ENCODE measurements at regions not wholly inside any gene's neighbourhood (a gene's known extent, or its start where the extent isn't known, plus 50 kb on each side); places are given as distances from the start of the nearest gene placed in this dataset.

DNA sequence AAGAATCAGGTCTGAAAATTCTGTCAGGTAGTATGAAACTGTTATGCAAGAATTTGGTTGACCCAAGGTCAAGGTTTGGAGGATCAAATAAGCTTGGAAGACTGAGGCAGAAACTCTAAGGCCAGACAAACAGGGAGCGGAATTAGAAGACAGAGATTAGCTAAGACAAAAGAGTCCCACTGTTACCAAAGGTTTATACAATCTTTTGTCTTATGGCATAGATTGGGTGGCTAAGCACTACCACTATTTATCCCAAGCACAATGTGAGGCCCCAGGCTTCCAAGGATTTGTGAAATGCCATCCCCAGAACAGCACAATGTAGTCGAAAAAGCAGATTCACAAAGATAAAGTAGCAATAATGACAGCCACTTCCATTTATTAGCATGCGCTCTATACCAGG, 311.2 kb downstream of the SEC23A start:
- ATAC-seq = no peak
- intact Hi-C loops (cut with DNase I) = no loop called here
- no peak for DNase-seq

DNA sequence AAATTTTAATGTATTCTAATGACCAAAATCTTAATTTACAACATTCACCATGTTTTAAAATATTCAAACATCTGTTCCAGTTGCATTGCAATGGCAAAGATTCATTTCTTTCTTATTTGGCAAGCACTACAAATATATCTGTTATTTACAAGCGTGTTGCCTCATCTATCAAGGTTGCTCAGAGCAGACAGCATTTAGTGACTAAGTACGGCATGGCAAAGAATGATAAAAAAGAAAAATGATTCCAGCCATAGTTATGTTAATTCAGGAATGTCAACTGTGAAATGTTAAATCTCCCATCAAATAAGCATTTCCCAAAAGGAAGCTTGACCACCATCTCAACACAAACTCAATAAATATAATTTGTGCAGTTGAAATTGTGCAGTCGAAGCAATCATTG, 312.1 kb downstream of the SEC23A start:
- DNase-seq (no peak), ATAC-seq (no peak)
- intact Hi-C loops (cut with DNase I) = no loop called here

DNA sequence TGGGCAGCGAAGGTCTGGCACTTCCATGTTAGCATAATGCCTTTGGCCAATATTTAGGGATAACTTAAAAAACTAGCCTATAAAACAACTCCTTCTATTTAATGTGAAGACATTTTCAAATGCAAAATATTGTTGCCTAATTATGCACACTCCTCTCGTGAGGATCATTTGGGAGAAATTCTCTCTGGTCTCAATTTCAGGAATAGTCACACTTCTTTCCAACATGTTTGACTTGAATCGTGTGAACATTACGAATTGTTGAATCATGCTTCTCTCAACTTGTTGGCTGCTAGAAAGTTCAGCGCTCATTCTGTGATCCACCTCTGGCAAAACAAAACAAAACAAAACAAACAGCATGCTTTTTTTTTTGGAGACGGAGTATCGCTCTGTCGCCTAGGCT, 313.2 kb downstream of the SEC23A start:
- ATAC-seq (no peak), DNase-seq (no peak)
- intact Hi-C loops (cut with DNase I) = no loop called here

DNA sequence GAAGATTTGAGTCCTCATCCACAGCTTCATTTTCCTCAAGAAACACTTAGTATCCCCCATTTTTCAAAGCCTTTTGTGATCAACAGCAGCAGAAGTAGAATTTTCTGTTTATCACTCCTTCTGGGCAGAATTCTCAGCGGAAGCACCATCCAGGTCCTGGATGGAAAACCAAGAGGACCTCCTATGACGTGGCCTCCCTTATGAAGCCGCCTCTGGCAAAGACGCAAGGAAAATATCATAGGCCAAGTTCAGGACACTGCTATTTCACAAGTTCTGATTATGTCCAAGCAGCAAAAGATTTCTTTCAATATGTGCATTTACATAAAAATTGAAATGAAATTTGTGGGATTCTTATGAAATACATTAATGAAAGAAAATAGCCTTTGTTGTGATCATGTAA, 315.0 kb downstream of the SEC23A start:
- DNase-seq (no peak), ATAC-seq (no peak)
- intact Hi-C loops (cut with DNase I) = no loop called here

DNA sequence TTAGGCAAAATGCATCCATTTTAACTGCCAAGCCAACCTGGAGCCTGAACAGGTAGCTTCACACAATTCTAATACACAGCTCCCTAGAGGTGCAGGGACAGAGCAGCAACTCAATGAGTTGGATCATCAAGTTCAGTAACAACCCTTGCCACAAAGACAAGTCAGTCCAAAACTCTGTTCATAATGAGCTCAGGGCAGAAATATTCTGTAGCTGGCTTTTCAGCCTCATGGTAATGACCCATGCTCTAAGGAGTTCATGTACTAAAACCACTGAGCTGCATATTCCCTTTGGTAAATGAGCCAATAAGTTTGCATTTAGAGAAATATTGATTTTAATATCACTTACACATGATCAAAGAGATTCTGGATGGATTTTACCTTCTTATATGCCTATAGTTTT, 316.1 kb downstream of the SEC23A start:
- ATAC-seq = no peak
- intact Hi-C loops (cut with DNase I) = no loop called here
- no peak for DNase-seq

DNA sequence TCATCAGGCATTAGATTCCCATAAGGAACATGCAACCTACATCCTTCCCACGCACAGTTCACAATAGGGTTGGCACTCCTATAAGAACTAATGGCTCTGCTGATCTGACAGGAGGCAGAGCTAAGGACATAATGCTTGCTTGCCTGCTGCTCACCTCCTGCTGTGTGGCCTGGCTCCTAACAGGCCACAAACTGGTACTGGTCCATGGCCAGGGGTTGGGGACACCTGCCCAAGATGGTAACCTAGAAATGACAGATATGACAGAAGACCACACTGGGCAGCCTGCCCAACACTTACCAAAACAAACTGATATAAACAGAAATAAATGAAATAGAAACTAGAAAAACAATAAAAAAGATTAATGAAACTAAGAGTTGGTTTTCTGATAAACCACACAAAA, 325.6 kb downstream of the SEC23A start:
- DNase-seq (no peak), ATAC-seq (no peak)
- intact Hi-C loops (cut with DNase I) = no loop called here

DNA sequence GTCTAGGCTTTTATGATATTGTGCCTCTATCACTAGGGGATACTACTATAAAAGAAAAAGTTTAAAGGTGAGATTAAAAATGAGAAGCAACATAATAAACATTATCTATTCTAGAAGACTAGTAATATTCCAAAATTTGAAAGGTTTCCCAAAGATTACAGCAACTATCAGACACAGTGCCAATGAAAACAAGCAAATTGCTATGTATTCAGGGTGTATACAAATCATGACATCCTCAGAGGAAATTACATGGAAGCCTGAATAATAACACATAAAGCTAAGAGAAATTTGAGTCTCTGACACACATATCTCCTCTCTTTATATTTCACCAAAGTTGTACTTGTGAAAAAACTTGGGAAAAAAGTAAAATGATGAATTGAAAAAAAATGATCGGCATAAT, 327.0 kb downstream of the SEC23A start:
- ATAC-seq (peak in 1 of 2 donors; percentile 45), DNase-seq (no peak)
- intact Hi-C loops (cut with DNase I) = no loop called here

DNA sequence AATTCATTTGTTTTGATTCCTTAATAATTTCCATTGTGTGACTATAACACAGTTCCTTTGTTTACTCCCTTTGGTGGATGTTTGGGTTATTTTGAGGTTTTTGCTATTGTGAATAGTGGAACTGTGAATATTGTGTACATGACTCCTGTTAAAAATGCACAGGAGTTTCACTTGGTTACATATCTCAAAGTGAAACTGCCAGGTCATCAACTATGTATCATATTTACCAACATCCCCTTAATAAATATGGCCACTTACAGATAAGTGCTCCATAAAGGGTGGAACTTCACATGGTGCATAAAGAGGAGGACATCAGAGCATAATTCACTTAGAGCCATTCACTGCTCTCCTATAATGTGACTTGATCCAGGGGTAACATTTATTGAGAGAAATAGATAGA, 328.9 kb downstream of the SEC23A start:
- intact Hi-C loops (cut with DNase I) = no loop called here
- DNase-seq = no peak
- ATAC-seq = no peak

DNA sequence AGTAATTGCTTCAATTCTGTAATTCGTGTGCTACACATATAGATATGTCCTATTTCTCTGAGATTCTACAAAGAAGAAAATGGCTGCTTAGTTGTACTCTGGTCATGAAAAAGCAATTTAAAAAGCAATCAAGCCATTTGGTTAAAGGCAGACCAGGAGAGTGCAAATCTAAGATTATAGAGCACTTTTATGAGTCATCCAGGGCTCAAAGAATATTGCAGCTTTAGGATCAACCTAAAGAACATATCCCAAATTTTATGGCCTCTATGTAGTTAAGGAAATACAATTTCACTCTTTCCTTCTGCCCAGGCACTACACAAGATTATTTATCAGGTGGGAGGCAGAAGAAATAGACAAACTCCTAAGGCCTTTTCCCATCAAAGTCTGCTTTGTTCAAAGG, 332.8 kb downstream of the SEC23A start:
- intact Hi-C loops (cut with DNase I) = no loop called here
- ATAC-seq (no peak), DNase-seq (no peak)

DNA sequence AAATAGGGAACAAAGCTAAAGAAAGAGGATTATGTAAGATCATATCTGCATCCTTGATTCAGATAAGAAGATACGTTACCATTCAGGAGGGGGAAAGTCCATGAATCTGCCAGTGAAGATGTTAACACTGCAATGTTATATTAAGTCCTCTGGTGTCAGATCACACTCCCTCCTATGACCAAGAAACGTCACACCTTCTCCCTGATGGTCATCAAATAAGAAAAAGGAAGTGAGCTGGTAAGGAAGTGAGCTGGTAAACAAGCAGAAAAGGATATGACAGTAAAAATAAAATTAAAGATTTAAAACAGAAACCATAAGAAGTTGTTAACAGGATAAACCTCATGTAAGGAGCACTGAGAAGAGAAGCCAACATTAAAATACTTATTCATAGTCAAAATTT, 340.2 kb downstream of the SEC23A start:
- DNase-seq (no peak), ATAC-seq (no peak)
- intact Hi-C loops (cut with DNase I) = no loop called here

DNA sequence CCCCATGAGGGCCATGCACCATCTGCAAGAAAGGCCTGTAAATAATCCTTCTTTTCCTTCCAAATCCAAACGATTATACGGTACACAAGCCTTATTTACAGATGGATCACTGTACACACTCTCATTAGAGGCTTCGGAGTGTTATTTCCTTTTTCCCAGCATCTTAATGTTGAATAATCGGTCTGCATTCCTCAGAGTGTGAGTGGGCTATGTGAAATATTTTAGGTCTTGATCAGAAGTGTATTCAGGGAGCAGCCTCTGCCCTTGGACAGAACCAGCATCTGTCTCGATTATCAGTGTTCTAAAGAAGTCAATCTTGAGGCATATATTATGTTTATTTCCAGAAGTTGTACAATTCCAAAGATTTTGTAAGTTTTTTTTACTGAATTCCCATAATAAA, 340.6 kb downstream of the SEC23A start:
- DNase-seq (no peak), ATAC-seq (no peak)
- intact Hi-C loops (cut with DNase I) = no loop called here

DNA sequence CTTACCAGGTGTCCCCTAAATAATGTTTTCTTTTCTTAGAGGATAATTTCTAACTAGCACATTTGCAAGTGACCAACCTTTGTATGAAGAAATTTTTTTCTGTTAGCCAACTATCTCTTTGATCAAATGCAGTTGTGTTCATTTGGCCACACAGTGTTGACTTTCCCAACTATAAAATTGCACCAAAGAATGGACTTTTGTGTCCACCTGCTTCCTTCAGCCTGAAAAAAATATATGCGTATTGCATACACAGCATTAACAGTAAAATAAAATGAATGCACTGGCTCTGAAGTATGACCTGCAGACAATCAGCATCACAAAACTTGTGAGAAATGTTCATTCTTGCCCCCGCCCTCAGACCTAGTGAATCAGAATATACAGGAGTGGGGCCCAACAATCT, 342.0 kb downstream of the SEC23A start:
- ATAC-seq = no peak
- DNase-seq = no peak
- intact Hi-C loops (cut with DNase I) = no loop called here

DNA sequence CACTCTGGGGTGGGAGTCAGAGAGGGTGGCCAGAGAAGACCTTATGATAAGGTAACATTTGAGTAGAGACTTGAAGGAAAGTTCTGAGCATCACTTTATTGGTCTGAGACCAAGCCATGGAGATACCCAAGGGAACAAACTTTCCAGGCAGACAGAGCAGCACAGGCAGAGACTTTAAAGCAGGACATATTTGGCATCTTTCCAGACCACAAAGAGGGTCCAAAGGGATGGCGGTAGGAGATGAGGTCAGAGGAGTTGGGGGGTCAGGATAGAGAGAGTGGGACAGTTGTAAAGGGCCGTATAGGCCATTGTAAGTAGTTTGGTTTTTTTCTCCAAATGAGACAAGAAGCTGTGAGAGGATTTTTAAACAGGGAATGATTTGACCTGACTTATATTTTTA, 344.4 kb downstream of the SEC23A start:
- DNase-seq (no peak), ATAC-seq (no peak)
- intact Hi-C loops (cut with DNase I) = no loop called here

DNA sequence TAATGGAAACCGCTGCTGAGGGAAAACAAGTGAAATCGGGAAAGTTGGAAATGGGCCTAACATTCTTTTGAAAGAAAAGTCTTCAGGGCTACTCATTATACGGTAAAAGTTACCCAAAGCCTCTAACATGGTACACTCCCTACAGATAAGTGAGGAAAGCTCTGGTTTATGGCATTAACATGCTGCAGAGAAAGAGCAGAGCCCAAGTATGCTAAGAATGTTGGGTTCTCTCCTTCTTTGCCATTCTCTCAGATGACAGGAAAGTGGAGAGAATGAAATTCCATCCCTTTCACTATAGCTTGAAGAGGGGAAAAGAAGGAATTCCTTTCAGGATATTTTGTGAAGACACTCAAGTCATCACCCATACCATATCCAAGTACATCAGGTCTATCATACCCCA, 348.0 kb downstream of the SEC23A start:
- intact Hi-C loops (cut with DNase I) = no loop called here
- DNase-seq = no peak
- no peak for ATAC-seq

DNA sequence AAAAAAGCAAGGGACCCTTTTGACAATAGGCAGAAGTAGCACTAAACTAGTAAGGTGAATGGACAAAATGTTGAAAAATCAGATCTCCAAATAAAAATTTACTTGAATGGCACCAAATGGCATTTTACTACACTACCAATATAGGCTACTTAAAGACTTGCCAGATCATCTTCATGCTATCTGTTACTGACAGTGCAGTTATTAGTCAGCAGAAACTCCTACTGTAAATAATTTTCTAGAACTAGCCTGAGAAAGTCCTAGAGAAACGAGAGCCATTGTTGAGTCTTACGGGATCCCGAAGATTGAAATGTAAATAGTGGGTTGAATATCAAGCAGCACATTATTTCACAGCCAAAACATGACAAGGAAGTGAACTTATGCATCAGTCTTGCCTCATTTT, 350.3 kb downstream of the SEC23A start:
- DNase-seq (no peak), ATAC-seq (no peak)
- intact Hi-C loops (cut with DNase I) = loop anchor here in 1 of 2 donors (1.0 kb wide), 1 partner anchor 42 kb away; no protein-coding TSS in a partner anchor

DNA sequence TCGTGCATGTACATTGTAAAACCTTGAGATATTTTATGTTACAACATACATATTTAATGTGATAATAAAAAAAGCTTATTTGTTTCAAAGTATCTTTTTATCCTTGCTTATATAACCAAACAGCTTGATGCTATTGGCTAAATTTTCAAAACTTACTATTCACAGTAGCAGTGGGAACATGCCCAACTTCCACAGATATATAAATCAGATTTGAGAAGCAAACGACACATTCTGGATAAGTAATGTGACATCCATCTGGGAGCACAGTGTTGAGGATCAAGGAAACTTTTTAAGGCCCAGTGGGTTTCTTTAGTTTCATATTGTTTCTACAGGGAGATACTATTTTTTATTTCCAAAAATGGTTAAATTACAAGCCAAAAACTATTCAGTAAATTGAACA, 350.7 kb downstream of the SEC23A start:
- DNase-seq (no peak), ATAC-seq (no peak)
- intact Hi-C loops (cut with DNase I) = loop anchor here in 1 of 2 donors (1.0 kb wide), 1 partner anchor 42 kb away; no protein-coding TSS in a partner anchor

DNA sequence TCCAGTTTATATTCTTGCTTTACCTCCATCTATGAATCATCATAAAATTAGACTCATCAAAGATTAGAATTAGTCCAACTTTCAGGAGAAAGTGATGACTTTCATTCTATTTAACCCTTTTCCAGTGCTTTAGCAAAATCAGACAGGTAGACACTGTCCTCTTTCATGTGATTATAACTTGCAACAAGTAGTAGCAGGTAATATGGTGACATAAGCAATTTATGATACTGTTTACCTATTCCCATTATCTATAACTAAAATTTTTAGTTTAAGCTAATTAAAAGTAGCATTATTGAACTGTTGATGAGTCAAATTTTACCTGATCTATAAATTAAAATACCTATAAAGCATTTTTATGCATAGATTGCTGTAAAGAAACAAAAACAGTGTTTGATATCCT, 351.6 kb downstream of the SEC23A start:
- DNase-seq = no peak
- no peak for ATAC-seq
- intact Hi-C loops (cut with DNase I) = no loop called here

DNA sequence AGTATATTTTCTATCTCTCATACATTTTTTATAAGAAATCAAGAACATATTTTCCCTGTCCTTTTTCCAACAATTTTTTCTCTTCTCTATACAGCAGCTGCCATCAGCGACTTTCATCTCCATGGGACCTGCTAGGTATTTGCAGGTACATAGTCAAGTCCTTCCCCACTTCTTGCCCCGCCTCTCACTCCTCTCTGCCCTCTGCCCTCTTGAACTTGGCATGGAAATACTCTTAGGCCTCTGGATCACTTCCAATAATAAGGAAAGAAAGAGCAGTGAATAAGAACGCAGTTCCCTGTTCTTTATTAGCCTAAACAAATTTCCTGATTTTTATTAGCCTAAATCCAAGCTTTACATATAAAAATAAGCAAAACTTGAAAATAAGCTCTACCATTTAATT, 353.1 kb downstream of the SEC23A start:
- no peak for DNase-seq
- ATAC-seq = no peak
- intact Hi-C loops (cut with DNase I) = no loop called here

DNA sequence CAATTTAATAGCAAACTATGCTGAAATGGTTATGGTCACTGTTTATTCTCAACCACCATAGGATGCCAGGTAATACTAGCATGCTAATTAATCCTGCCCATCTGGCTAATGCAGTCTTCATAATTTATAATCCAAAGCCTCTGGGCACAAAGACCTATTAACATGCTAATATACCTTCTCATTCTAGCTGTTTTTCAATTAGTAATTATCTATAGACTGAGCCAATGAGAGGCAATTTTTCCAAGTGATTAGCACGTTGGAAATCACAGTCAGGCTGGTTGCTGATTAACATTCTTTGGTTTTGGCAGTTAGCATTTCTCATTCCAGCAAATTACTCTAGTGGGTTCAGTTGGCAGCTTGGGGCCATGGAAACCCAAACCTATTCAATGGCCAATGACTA, 357.2 kb downstream of the SEC23A start:
- no peak for DNase-seq
- no peak for ATAC-seq
- intact Hi-C loops (cut with DNase I) = no loop called here

DNA sequence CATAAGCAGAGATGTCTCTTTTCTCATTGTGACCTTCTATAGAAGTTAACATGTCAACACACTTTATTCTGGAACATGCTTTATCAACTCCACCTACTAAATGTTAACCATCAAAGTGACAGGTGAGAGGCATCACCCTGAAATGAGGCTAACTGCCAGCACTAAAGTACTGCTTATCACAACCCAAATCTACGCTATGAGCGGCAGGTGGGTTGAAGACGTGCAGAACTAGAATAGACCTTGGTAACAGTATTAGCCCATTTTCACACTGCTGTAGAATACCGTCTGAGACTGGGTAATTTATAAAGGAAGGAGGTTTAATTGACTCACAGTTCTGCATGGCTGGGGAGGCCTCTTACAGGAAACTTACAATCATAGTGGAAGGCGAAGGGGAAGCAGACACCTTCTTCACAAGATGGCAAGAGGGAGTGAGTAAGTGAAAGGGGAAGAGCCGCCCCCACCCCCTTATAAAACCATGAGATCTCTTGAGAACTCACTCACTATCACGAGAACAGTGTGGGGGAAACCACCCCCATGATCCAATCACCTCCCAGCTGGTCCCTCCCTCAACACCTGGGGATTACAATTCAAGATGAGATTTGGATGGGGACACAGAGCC, 359.0 kb downstream of the SEC23A start:
- no peak for ATAC-seq
- DNase-seq = no peak
- intact Hi-C loops (cut with DNase I) = no loop called here

DNA sequence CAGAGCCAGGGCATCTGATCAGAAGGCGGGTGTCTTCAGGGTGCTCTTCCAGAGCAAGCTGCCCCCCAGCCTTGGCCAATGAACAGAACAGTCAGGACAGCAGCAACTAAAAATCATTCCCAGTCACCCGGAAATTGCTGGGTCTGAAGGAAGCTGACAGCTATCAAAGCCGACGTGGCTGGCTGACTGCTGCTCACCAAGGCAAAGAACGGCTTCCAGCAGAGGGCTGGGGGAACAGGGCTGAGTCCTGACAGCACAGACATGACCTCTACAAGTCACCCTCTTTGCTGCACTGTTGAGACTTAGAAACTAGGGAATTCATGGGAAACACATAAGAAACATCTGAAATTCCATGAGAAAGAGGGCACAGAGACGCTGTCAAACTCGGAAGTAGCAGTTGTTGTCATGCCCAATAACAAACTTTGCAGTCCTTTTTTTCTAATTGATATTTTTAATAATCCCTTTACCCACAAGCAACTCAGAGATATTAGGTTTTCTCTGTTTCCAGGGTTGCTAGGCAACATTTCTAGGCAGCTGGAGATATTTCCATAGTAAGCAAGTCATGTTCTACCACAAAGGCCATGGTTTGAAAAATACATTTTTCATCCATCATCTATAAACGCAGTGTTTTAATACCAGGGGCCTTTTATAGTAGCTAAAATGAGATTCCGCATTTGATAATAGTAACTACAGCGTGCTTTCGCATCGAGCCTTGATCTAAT, 365.2 kb downstream of the SEC23A start:
- DNase-seq (no peak), ATAC-seq (no peak)
- intact Hi-C loops (cut with DNase I) = no loop called here

All from left cardiac atrium (tissue), 4 donors.